GM21526 (cell line): ENCODE measurements at regions not wholly inside any gene's neighbourhood (a gene's known extent, or its start where the extent isn't known, plus 50 kb on each side); places are given as distances from the start of the nearest gene placed in this dataset.
"Not testable (repeated sequence)": the region's sequence is repeated elsewhere in the genome, so short reads cannot be mapped to it uniquely, and the experiment has no call there.

ENCODE experiments used
- ATAC-seq: cut with Tn5 transposase; IDR thresholded peaks from one replicate; pipeline ENCODE4 v1.9.1; 2021; ENCODE audit warnings: moderate library complexity; ENCODE audit not compliant: unreplicated experiment, low FRiP score

GRCh38 chr11:38927993-38928392 lies 2330.0 kb upstream of the RAG2 start:
- no peak for ATAC-seq

GRCh38 chr11:38924644-38925043 lies 2326.6 kb upstream of the RAG2 start:
- no peak for ATAC-seq

- no peak for ATAC-seq
These were observed 2302.2 kb upstream of the RAG2 start for GRCh38 chr11:38900211-38900610.

GRCh38 chr11:38894201-38894600 lies 2296.2 kb upstream of the RAG2 start:
- ATAC-seq, result not testable (repeated sequence)

- ATAC-seq, result no peak
These were observed 2286.3 kb upstream of the RAG2 start for GRCh38 chr11:38884145-38884865.

GRCh38 chr11:38867338-38867737 lies 2269.3 kb upstream of the RAG2 start:
- no peak for ATAC-seq

GRCh38 chr11:38865922-38866321 lies 2267.9 kb upstream of the RAG2 start:
- ATAC-seq, result no peak

- ATAC-seq, result no peak
These were observed 2245.0 kb upstream of the RAG2 start for GRCh38 chr11:38842991-38843390.

- ATAC-seq, result no peak
These were observed 2241.0 kb upstream of the RAG2 start for GRCh38 chr11:38839071-38839470.

GRCh38 chr11:38835966-38836365 lies 2237.9 kb upstream of the RAG2 start:
- ATAC-seq, result no peak

- ATAC-seq, result no peak
These were observed 2226.5 kb upstream of the RAG2 start for GRCh38 chr11:38824573-38824972.

- ATAC-seq, result not testable (repeated sequence)
These were observed 2223.8 kb upstream of the RAG2 start for GRCh38 chr11:38821786-38822185.

GRCh38 chr11:38819981-38820380 lies 2221.9 kb upstream of the RAG2 start:
- no peak for ATAC-seq

- ATAC-seq, result no peak
These were observed 2220.7 kb upstream of the RAG2 start for GRCh38 chr11:38818720-38819119.

GRCh38 chr11:38814670-38815069 lies 2216.6 kb upstream of the RAG2 start:
- no peak for ATAC-seq

- ATAC-seq, result no peak
These were observed 2211.5 kb upstream of the RAG2 start for GRCh38 chr11:38809521-38809920.

- no peak for ATAC-seq
These were observed 2198.2 kb upstream of the RAG2 start for GRCh38 chr11:38796281-38796680.

- ATAC-seq, result no peak
These were observed 2197.0 kb upstream of the RAG2 start for GRCh38 chr11:38795027-38795426.

GRCh38 chr11:38791346-38791961 lies 2193.4 kb upstream of the RAG2 start:
- ATAC-seq, result peak; percentile 69

- no peak for ATAC-seq
These were observed 2190.5 kb upstream of the RAG2 start for GRCh38 chr11:38788561-38788960.

GRCh38 chr11:38784164-38784563 lies 2186.1 kb upstream of the RAG2 start:
- ATAC-seq, result no peak

- ATAC-seq, result no peak
These were observed 2168.8 kb upstream of the RAG2 start for GRCh38 chr11:38766796-38767195.
